H1 (cell line): ENCODE measurements at regions not wholly inside any gene's neighbourhood (a gene's known extent, or its start where the extent isn't known, plus 50 kb on each side); places are given as distances from the start of the nearest gene placed in this dataset.

ENCODE experiments used
- CTCF ChIA-PET: fragments of 300-600 bp; sonication (Branson Sonifier 250); formaldehyde crosslinking; loops from one replicate; lab custom pipeline; 2021; ENCODE audit not compliant: partially characterized antibody; lab: Charles Lee
- POLR2A ChIA-PET: fragments of 300-600 bp; sonication (Branson Sonifier 250); formaldehyde crosslinking; loops from one replicate; lab custom pipeline; 2021; ENCODE audit warnings: inconsistent platforms; ENCODE audit not compliant: partially characterized antibody; lab: Charles Lee
- DNase-seq, 2 experiments: peaks; one replicate each; pipeline versions ENCODE4 v3.0.0 to v3.0.0-alpha.2; 2010 to 2022; ENCODE audit warnings: low spot score in 2 of 2, low read depth in 1 of 2, mixed read lengths in 1 of 2
- FAIRE-seq: peaks from 2 replicates; lab custom pipeline; 2011; peaks lifted over from hg19 to GRCh38; lab: Jason Lieb, UNC
- H2AFZ ChIP-seq: 2 replicates; pipeline ENCODE4 v1.8.1; 2012; ENCODE audit warnings: low read length, inconsistent platforms
- H2AK5ac ChIP-seq: 2 replicates; pipeline ENCODE4 v1.6.1; 2013; ENCODE audit warnings: low read depth, low read length
- H2BK120ac ChIP-seq: replicated peaks from 2 replicates; pipeline ENCODE3; 2013; ENCODE audit warnings: low read depth, low read length, inconsistent platforms
- H2BK12ac ChIP-seq: 2 replicates; pipeline ENCODE4 v1.6.1; 2013; ENCODE audit warnings: low read depth, low read length
- H2BK15ac ChIP-seq: 2 replicates; pipeline ENCODE4 v1.6.1; 2013; ENCODE audit warnings: low read length
- H2BK20ac ChIP-seq: 2 replicates; pipeline ENCODE4 v1.6.1; 2013; ENCODE audit warnings: low read length
- H2BK5ac ChIP-seq: 2 replicates; pipeline ENCODE4 v1.6.1; 2013; ENCODE audit warnings: low read depth, low read length
- H3K14ac ChIP-seq: 2 replicates; pipeline ENCODE4 v1.6.1; 2013; ENCODE audit warnings: inconsistent platforms; ENCODE audit not compliant: insufficient read length
- H3K18ac ChIP-seq: 2 replicates; pipeline ENCODE4 v1.6.1; 2013; ENCODE audit warnings: low read length; ENCODE audit errors: extremely low read depth
- H3K23ac ChIP-seq: 2 replicates; pipeline ENCODE4 v1.6.1; 2013; ENCODE audit warnings: inconsistent platforms; ENCODE audit not compliant: insufficient read length
- H3K23me2 ChIP-seq: 2 replicates; pipeline ENCODE4 v1.6.1; 2013; ENCODE audit warnings: low read depth, low read length
- H3K27ac ChIP-seq: 2 replicates; pipeline ENCODE4 v1.6.1; 2011; ENCODE audit warnings: low read depth, low read length, inconsistent platforms
- H3K27me3 ChIP-seq, 4 experiments: replicated peaks in 1 of 4; 1 replicate in 1 of 4; 2 replicates in 3 of 4; pipeline versions ENCODE4 v1.6.1 to v1.8.1; 2011 to 2013; ENCODE audit warnings: low read length in 3 of 4, mild to moderate bottlenecking in 3 of 4, inconsistent platforms in 2 of 4, mixed read lengths in 2 of 4, moderate library complexity in 1 of 4; ENCODE audit not compliant: control insufficient read depth in 3 of 4, insufficient read depth in 3 of 4; ENCODE audit errors: extremely low read depth in 1 of 4
- H3K36me3 ChIP-seq, 4 experiments: 2 replicates each; pipeline versions ENCODE4 v1.6.1 to v1.8.1; 2011 to 2013; ENCODE audit warnings: mild to moderate bottlenecking in 4 of 4, low read length in 3 of 4, moderate library complexity in 2 of 4, control low read depth in 1 of 4, inconsistent platforms in 1 of 4; ENCODE audit not compliant: insufficient read depth in 4 of 4, control insufficient read depth in 2 of 4
- H3K4ac ChIP-seq: replicated peaks from 2 replicates; pipeline ENCODE3; 2013; ENCODE audit warnings: low read length, low read depth, mixed read lengths, inconsistent platforms; ENCODE audit not compliant: insufficient read length
- H3K4me1 ChIP-seq, 4 experiments: replicated peaks in 1 of 4; 1 replicate in 1 of 4; 2 replicates in 3 of 4; pipeline versions ENCODE4 v1.6.1 to v1.8.1; 2011 to 2013; ENCODE audit warnings: low read length in 3 of 4, inconsistent platforms in 2 of 4, mixed read lengths in 1 of 4; ENCODE audit not compliant: insufficient read depth in 4 of 4, control insufficient read depth in 3 of 4
- H3K4me2 ChIP-seq, 2 experiments: 2 replicates each; pipeline versions ENCODE4 v1.6.1 to v1.8.1; 2011 to 2013; ENCODE audit warnings: low read depth in 2 of 2, low read length in 2 of 2, control low read depth in 1 of 2, inconsistent platforms in 1 of 2, mild to moderate bottlenecking in 1 of 2; ENCODE audit not compliant: insufficient read depth in 1 of 2
- H3K4me3 ChIP-seq, 4 experiments: fragments of 200-600, 300-600 bp in 1 of 4; sonication (generic), shearing (Covaris generic), sonication (Bioruptor Twin) in 1 of 4; 2 replicates each; pipeline versions ENCODE4 v1.5.1 to v1.8.1; 2011 to 2016; ENCODE audit warnings: low read length in 4 of 4, low read depth in 3 of 4, control low read depth in 2 of 4, inconsistent platforms in 2 of 4, mild to moderate bottlenecking in 2 of 4, mixed read lengths in 1 of 4, moderate library complexity in 1 of 4; ENCODE audit not compliant: insufficient read depth in 2 of 4; ENCODE audit errors: extremely low read depth in 1 of 4
- H3K56ac ChIP-seq: replicated peaks from 2 replicates; pipeline ENCODE3; 2013; ENCODE audit warnings: low read depth, mild to moderate bottlenecking, mixed read lengths, low read length, inconsistent platforms; ENCODE audit not compliant: insufficient read length
- H3K79me1 ChIP-seq: 2 replicates; pipeline ENCODE4 v1.6.1; 2013; ENCODE audit warnings: low read depth, low read length, control low read depth
- H3K79me2 ChIP-seq, 2 experiments: 2 replicates each; pipeline versions ENCODE4 v1.6.1 to v1.8.1; 2012 to 2013; ENCODE audit warnings: low read length in 2 of 2, mild to moderate bottlenecking in 2 of 2, inconsistent platforms in 1 of 2; ENCODE audit not compliant: insufficient read depth in 2 of 2, control insufficient read depth in 1 of 2
- H3K9ac ChIP-seq, 4 experiments: replicated peaks in 1 of 4; 1 replicate in 1 of 4; 2 replicates in 3 of 4; pipeline versions ENCODE4 v1.6.1 to v1.8.1; 2011 to 2013; ENCODE audit warnings: low read depth in 3 of 4, low read length in 3 of 4, control low read depth in 2 of 4, mild to moderate bottlenecking in 2 of 4, moderate library complexity in 2 of 4, inconsistent platforms in 1 of 4; ENCODE audit errors: extremely low read depth in 1 of 4
- H3K9me3 ChIP-seq, 2 experiments: 2 replicates each; pipeline versions ENCODE4 v1.6.1 to v1.8.1; 2012 to 2013; ENCODE audit warnings: mild to moderate bottlenecking in 2 of 2, moderate library complexity in 2 of 2, control low read depth in 1 of 2, inconsistent platforms in 1 of 2, low read depth in 1 of 2, low read length in 1 of 2, mixed read lengths in 1 of 2; ENCODE audit not compliant: insufficient read depth in 2 of 2
- H4K20me1 ChIP-seq, 2 experiments: replicated peaks in 1 of 2; 2 replicates each; pipeline versions ENCODE3 to v1.8.1; 2011 to 2013; ENCODE audit warnings: inconsistent platforms in 2 of 2, low read length in 2 of 2, mild to moderate bottlenecking in 1 of 2; ENCODE audit not compliant: insufficient read depth in 2 of 2, control insufficient read depth in 1 of 2
- H4K5ac ChIP-seq: 2 replicates; pipeline ENCODE4 v1.6.1; 2013; ENCODE audit warnings: low read length, low read depth, mixed read lengths, inconsistent platforms; ENCODE audit not compliant: insufficient read length
- H4K8ac ChIP-seq: 2 replicates; pipeline ENCODE4 v1.8.0; 2013; ENCODE audit warnings: mild to moderate bottlenecking, moderate library complexity, low read length, inconsistent platforms; ENCODE audit not compliant: insufficient read depth; ENCODE audit errors: extremely low read depth
- H4K91ac ChIP-seq: replicated peaks from 2 replicates; pipeline ENCODE3; 2013; ENCODE audit warnings: low read length, mixed read lengths, inconsistent platforms; ENCODE audit not compliant: insufficient read length
- HDAC6 ChIP-seq: IDR thresholded peaks from one replicate; pipeline ENCODE4 v1.7.1; 2012; ENCODE audit warnings: low read depth, mild to moderate bottlenecking, inconsistent platforms, low read length, moderate library complexity
- JUN ChIP-seq: IDR thresholded peaks from 2 replicates; pipeline ENCODE4 v1.6.1; 2011; ENCODE audit warnings: low read depth, mild to moderate bottlenecking, improper control_type of control experiment, low read length
- KDM4A ChIP-seq: IDR thresholded peaks from one replicate; pipeline ENCODE4 v1.7.1; 2012; ENCODE audit warnings: low read depth, mild to moderate bottlenecking, moderate library complexity, low read length, inconsistent platforms; ENCODE audit not compliant: severe bottlenecking
- KDM5A ChIP-seq: fragments of 200-600 bp; IDR thresholded peaks from 2 replicates; pipeline ENCODE4 v1.7.1; 2012; ENCODE audit warnings: mild to moderate bottlenecking, low read length, inconsistent platforms, mixed read lengths
- MAFK ChIP-seq: IDR thresholded peaks from 2 replicates; pipeline ENCODE4 v1.6.1; 2012; ENCODE audit warnings: low read depth, mild to moderate bottlenecking, improper control_type of control experiment, low read length
- MAX ChIP-seq: IDR thresholded peaks from 2 replicates; pipeline ENCODE4 v1.6.1; 2012; ENCODE audit warnings: inconsistent platforms
- TAF1 ChIP-seq: IDR thresholded peaks from 2 replicates; pipeline ENCODE4 v1.6.1; 2011; ENCODE audit warnings: mild to moderate bottlenecking, low read depth, low read length
- WGBS, 2 experiments: shearing (Covaris generic) in 1 of 2; methylation state at CpG; one replicate each; pipeline versions ENCODE4 v1.1.6 to v1.1.7; 2013 to 2015; ENCODE audit warnings: low lambda C conversion rate in 2 of 2, mixed read lengths in 2 of 2, inconsistent platforms in 1 of 2, low coverage in 1 of 2, missing lambda C conversion rate in 1 of 2; ENCODE audit not compliant: insufficient replicate concordance in 2 of 2, insufficient coverage in 1 of 2, insufficient read length in 1 of 2; ENCODE audit errors: extremely low coverage in 1 of 2, missing lambda C conversion rate in 1 of 2; 5-methylcytosine and 5-hydroxymethylcytosine counted together
- TF ChIP-seq, protein P1 (sequence below): IDR thresholded peaks from 2 replicates; pipeline ENCODE4 v1.6.1; 2011; ENCODE audit warnings: low read depth, mild to moderate bottlenecking, low read length; ENCODE audit not compliant: insufficient read depth

DNA sequence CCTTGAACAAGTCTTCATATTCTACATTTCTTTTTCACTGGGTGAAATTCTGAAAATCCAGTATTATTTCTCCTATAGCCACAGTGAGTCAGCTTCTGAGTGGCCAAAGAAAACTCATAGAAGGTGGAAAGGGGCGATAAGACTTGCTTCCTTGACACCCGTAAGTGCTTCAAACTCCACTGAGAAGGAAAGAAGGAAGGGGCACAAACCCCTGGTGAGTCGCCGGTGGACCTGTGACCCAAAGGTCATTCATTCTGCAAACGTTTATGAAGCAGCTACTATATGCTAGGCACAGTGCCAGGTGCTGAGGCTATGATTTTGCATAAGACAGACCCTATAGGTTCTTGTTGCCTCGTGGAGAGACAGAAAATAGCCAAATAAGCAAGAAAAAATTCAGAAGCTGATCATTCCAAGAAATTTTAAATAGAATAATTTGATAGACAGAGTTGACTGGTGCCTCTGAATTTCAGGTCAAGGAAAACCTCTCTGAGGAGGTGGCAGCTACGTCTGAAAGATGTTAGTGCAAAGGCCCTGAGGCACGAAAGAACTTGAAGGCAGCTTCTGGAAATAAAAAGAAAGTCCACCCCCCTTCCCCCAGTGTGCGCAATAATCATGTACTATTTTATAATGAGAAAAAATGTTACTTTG, 118.2 kb downstream of the CD24 start:
- H2AFZ ChIP-seq, result no peak overlapping the region
- H3K9ac ChIP-seq, result no peak overlapping the region
- H3K14ac ChIP-seq, result no peak overlapping the region
- no peak overlapping the region for H4K5ac ChIP-seq
- no peak for DNase-seq
- WGBS, 2 experiments, result 91% methylated on average over 9 of the region's 9 CpGs; no CpG with 5 or more reads in 1 of the 2 experiments
- no peak overlapping the region for H2BK120ac ChIP-seq
- H4K91ac ChIP-seq, result no peak overlapping the region
- no peak overlapping the region for H3K27ac ChIP-seq
- no peak overlapping the region for H2BK12ac ChIP-seq
- no peak overlapping the region for H3K4ac ChIP-seq
- H3K36me3 ChIP-seq, result no peaks in the 10 kb centered on the region
- no peak for FAIRE-seq
- POLR2A ChIA-PET, result no interaction called here
- no peak overlapping the region for H2AK5ac ChIP-seq
- H3K56ac ChIP-seq, result no peak overlapping the region
- no peak overlapping the region for H3K18ac ChIP-seq
- H3K4me2 ChIP-seq, result no peak overlapping the region
- H3K27me3 ChIP-seq, result no peaks in the 10 kb centered on the region
- H3K4me3 ChIP-seq, result no peak overlapping the region
- H4K20me1 ChIP-seq, result no peaks in the 10 kb centered on the region
- H2BK5ac ChIP-seq, result no peak overlapping the region
- CTCF ChIA-PET, result interaction anchor here (0.9 kb wide), 1 partner anchor 29 kb away, joined by 3 read pairs; no protein-coding TSS in a partner anchor
- no peaks in the 10 kb centered on the region for H3K23me2 ChIP-seq
- H3K9me3 ChIP-seq, result peaks cover 29 to 31% of the 10 kb centered on the region in 2 experiments
- H2BK20ac ChIP-seq, result no peak overlapping the region
- no peak overlapping the region for H3K23ac ChIP-seq
- H4K8ac ChIP-seq, result no peak overlapping the region
- H3K79me1 ChIP-seq, result no peaks in the 10 kb centered on the region
- no peak overlapping the region for H2BK15ac ChIP-seq
- H3K79me2 ChIP-seq, result no peaks in the 10 kb centered on the region
- no peaks in the 10 kb centered on the region for H3K4me1 ChIP-seq
- TF ChIP-seq KDM4A, result no peak
- TF ChIP-seq KDM5A, result no peak
- TF ChIP-seq MAFK, result no peak
- TF ChIP-seq TAF1, result no peak
- no peak for TF ChIP-seq MAX
- TF ChIP-seq HDAC6, result no peak
- TF ChIP-seq, protein P1, sequence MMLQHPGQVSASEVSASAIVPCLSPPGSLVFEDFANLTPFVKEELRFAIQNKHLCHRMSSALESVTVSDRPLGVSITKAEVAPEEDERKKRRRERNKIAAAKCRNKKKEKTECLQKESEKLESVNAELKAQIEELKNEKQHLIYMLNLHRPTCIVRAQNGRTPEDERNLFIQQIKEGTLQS, result no peak
- TF ChIP-seq JUN, result no peak
